AG04450 (cell line): ENCODE measurements at regions not wholly inside any gene's neighbourhood (a gene's known extent, or its start where the extent isn't known, plus 50 kb on each side); places are given as distances from the start of the nearest gene placed in this dataset.

Experiments
- CTCF ChIA-PET: fragments of 300-600, 350-600 bp; formaldehyde crosslinking; extraction: SDS; loops from one replicate; lab custom pipeline; 2022; ENCODE audit warnings: antibody characterized with exemption, inconsistent platforms; lab: Charles Lee
- POLR2A ChIA-PET: fragments of 350-600 bp; formaldehyde crosslinking; extraction: SDS; loops from one replicate; lab custom pipeline; 2021; ENCODE audit warnings: antibody characterized with exemption, inconsistent platforms; lab: Yijun Ruan, JAX
- DNase-seq: peaks from one replicate; pipeline ENCODE4 v3.0.0-alpha.2; 2011; ENCODE audit warnings: low read depth, low spot score
- H3K27ac ChIP-seq: one replicate; pipeline ENCODE4 v1.5.1; 2012; ENCODE audit warnings: low read depth, low read length, control low read depth
- H3K27me3 ChIP-seq: one replicate; pipeline ENCODE4 v1.6.0; 2012; ENCODE audit warnings: low read length; ENCODE audit not compliant: control insufficient read depth, insufficient read depth
- H3K4me3 ChIP-seq: 2 replicates; pipeline ENCODE4 v1.5.1; 2011; ENCODE audit warnings: mild to moderate bottlenecking, low read depth, low read length, control low read depth
- H3K9me3 ChIP-seq: 2 replicates; pipeline ENCODE4 v1.5.1; 2012; ENCODE audit warnings: low read length; ENCODE audit not compliant: control insufficient read depth, insufficient read depth
- CTCF ChIP-seq: IDR thresholded peaks from 2 replicates; pipeline ENCODE4 v1.5.1; 2011; ENCODE audit warnings: low read depth, low read length, control low read depth, inconsistent platforms

GRCh38 chr2:155665704-155666103 is 666.8 kb downstream of the NR4A2 start:
- no peak for TF ChIP-seq CTCF
- POLR2A ChIA-PET = no interaction called here
- no peak overlapping the region for H3K4me3 ChIP-seq
- no peaks in the 10 kb centered on the region for H3K27me3 ChIP-seq
- H3K9me3 ChIP-seq = peaks cover 7% of the 10 kb centered on the region; the same call in 1 of the 2 replicates
- CTCF ChIA-PET = no interaction called here
- H3K27ac ChIP-seq = no peak overlapping the region
- no peak for DNase-seq

- no peak overlapping the region for H3K4me3 ChIP-seq
- peaks cover 3% of the 10 kb centered on the region; the same call in 1 of the 2 replicates for H3K9me3 ChIP-seq
- DNase-seq = no peak
- H3K27ac ChIP-seq = no peak overlapping the region
- POLR2A ChIA-PET = no interaction called here
- TF ChIP-seq CTCF = no peak
- no peaks in the 10 kb centered on the region for H3K27me3 ChIP-seq
- CTCF ChIA-PET = no interaction called here
These were observed 669.3 kb downstream of the NR4A2 start for GRCh38 chr2:155663265-155663664.

- no peak overlapping the region for H3K27ac ChIP-seq
- DNase-seq = no peak
- no peak for TF ChIP-seq CTCF
- POLR2A ChIA-PET = no interaction called here
- no peak overlapping the region for H3K4me3 ChIP-seq
- CTCF ChIA-PET = no interaction called here
- H3K9me3 ChIP-seq = peaks cover 5% of the 10 kb centered on the region; the same call in 1 of the 2 replicates
- no peaks in the 10 kb centered on the region for H3K27me3 ChIP-seq
These were observed 670.3 kb downstream of the NR4A2 start for GRCh38 chr2:155662224-155662623.

- POLR2A ChIA-PET = no interaction called here
- CTCF ChIA-PET = no interaction called here
- no peak for TF ChIP-seq CTCF
- no peaks in the 10 kb centered on the region for H3K27me3 ChIP-seq
- 0 out of 2 replicates have a peak, but pooled peaks cover 2% of the 10 kb centered on the region for H3K9me3 ChIP-seq
- DNase-seq = no peak
- H3K4me3 ChIP-seq = no peak overlapping the region
- no peak overlapping the region for H3K27ac ChIP-seq
These were observed 679.3 kb downstream of the NR4A2 start for GRCh38 chr2:155653176-155653575.

GRCh38 chr2:155651851-155652250 is 680.7 kb downstream of the NR4A2 start:
- Histone ChIP-seq H3K4me3 (no peak overlapping the region), H3K9me3 (no peaks in the 10 kb centered on the region), H3K27me3 (no peaks in the 10 kb centered on the region), H3K27ac (no peak overlapping the region)
- DNase-seq = no peak
- CTCF ChIA-PET = no interaction called here
- POLR2A ChIA-PET = no interaction called here
- TF ChIP-seq CTCF = no peak
